ENCODE measurements at regions not wholly inside any gene's neighbourhood (a gene's known extent, or its start where the extent isn't known, plus 50 kb on each side); places are given as distances from the start of the nearest gene placed in this dataset.

DNA sequence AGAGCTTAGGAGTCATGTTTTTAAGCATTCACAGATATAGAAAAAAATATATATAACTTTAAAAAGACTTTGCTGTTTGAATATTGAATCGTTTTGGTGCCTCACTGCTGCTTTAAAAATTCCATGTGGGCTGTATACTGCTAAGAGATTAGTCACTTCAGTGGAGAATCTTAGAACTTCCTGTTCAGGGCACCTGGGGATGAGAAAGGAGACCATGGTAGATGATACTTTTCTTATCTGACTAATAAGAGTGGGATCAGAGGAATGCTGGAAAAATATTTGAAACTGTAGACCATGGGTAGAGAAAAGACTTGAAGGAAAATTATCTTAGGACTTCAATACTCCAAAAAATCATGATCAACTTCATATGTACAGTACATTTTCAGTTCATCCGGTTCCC is 442.2 kb upstream of the SETBP1 start:
- TF ChIP-seq, protein P1, sequence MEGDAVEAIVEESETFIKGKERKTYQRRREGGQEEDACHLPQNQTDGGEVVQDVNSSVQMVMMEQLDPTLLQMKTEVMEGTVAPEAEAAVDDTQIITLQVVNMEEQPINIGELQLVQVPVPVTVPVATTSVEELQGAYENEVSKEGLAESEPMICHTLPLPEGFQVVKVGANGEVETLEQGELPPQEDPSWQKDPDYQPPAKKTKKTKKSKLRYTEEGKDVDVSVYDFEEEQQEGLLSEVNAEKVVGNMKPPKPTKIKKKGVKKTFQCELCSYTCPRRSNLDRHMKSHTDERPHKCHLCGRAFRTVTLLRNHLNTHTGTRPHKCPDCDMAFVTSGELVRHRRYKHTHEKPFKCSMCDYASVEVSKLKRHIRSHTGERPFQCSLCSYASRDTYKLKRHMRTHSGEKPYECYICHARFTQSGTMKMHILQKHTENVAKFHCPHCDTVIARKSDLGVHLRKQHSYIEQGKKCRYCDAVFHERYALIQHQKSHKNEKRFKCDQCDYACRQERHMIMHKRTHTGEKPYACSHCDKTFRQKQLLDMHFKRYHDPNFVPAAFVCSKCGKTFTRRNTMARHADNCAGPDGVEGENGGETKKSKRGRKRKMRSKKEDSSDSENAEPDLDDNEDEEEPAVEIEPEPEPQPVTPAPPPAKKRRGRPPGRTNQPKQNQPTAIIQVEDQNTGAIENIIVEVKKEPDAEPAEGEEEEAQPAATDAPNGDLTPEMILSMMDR (IDR thresholded peaks at IDR 0.05; ENCODE audit: insufficient read depth, low read length): no peak
- no peak for TF ChIP-seq POLR2AphosphoS5 (IDR thresholded peaks at IDR 0.05; ENCODE audit: low read depth)
- TF ChIP-seq GABPA (IDR thresholded peaks at IDR 0.05; ENCODE audit: low read depth): no peak

Measured in HL-60 (cell line).